IMR-90 (cell line): ENCODE measurements at regions not wholly inside any gene's neighbourhood (a gene's known extent, or its start where the extent isn't known, plus 50 kb on each side); places are given as distances from the start of the nearest gene placed in this dataset.

ENCODE experiments used
- ATAC-seq: fragments of 200-7000 bp; cut with Tn5 transposase; 2 replicates; pipeline ENCODE4 v1.9.1; 2020; ENCODE audit warnings: low read depth, mild to moderate bottlenecking, moderate library complexity
- BruUV-seq: library from RNA; stranded (reverse); fragments of 400-500 nt; replicated peaks from 2 replicates; lab custom pipeline; 2021; lab: Mats Ljungman, UMichigan
- CTCF ChIA-PET: fragments of 300-600 bp; formaldehyde crosslinking; extraction: SDS; loops from one replicate; lab custom pipeline; 2021; ENCODE audit warnings: antibody characterized with exemption; lab: Yijun Ruan, JAX
- POLR2A ChIA-PET: fragments of 300-600 bp; sonication (Branson Sonifier 250); formaldehyde crosslinking; loops from one replicate; lab custom pipeline; 2022; ENCODE audit warnings: antibody characterized with exemption; ENCODE audit not compliant: unreplicated experiment; lab: Charles Lee
- DNase-seq: peaks from one replicate; pipeline ENCODE4 v3.0.0; 2013
- H2AFZ ChIP-seq: replicated peaks from 2 replicates; pipeline ENCODE3; 2013; ENCODE audit warnings: low read length, mild to moderate bottlenecking; ENCODE audit not compliant: poor library complexity
- H2AK5ac ChIP-seq: 2 replicates; pipeline ENCODE4 v1.6.1; 2013; ENCODE audit warnings: low read depth, low read length, inconsistent platforms
- H2AK9ac ChIP-seq: replicated peaks from 2 replicates; pipeline ENCODE3; 2013; ENCODE audit warnings: mild to moderate bottlenecking, low read depth, low read length, moderate library complexity; ENCODE audit not compliant: poor library complexity
- H2BK120ac ChIP-seq: 2 replicates; pipeline ENCODE4 v1.6.1; 2013; ENCODE audit warnings: low read depth, low read length, inconsistent platforms
- H2BK15ac ChIP-seq: 3 replicates; pipeline ENCODE4 v1.6.1; 2013; ENCODE audit warnings: low read depth, low read length, inconsistent platforms
- H2BK20ac ChIP-seq: 2 replicates; pipeline ENCODE4 v1.6.1; 2013; ENCODE audit warnings: low read depth, mild to moderate bottlenecking, inconsistent platforms, low read length, moderate library complexity
- H2BK5ac ChIP-seq: 2 replicates; pipeline ENCODE4 v1.6.1; 2013; ENCODE audit warnings: mild to moderate bottlenecking, low read depth, low read length, inconsistent platforms; ENCODE audit not compliant: poor library complexity, severe bottlenecking
- H3K14ac ChIP-seq: replicated peaks from 2 replicates; pipeline ENCODE4 v1.6.1; 2013; ENCODE audit warnings: low read depth, low read length, inconsistent platforms
- H3K18ac ChIP-seq: 2 replicates; pipeline ENCODE4 v1.6.1; 2013; ENCODE audit warnings: low read depth, low read length, control low read depth
- H3K23ac ChIP-seq: 2 replicates; pipeline ENCODE4 v1.6.1; 2013; ENCODE audit warnings: low read depth, low read length, inconsistent platforms
- H3K27ac ChIP-seq: 2 replicates; pipeline ENCODE4 v1.5.1; 2013; ENCODE audit warnings: mild to moderate bottlenecking, control low read depth, low read length; ENCODE audit not compliant: insufficient read depth
- H3K27me3 ChIP-seq: 2 replicates; pipeline ENCODE4 v1.6.1; 2013; ENCODE audit warnings: low read length; ENCODE audit not compliant: control insufficient read depth, insufficient read depth
- H3K36me3 ChIP-seq: 2 replicates; pipeline ENCODE4 v1.6.1; 2013; ENCODE audit warnings: low read length, mixed read lengths; ENCODE audit not compliant: control insufficient read depth, insufficient read depth
- H3K4ac ChIP-seq: 2 replicates; pipeline ENCODE4 v1.6.1; 2013; ENCODE audit warnings: low read depth, low read length, inconsistent platforms
- H3K4me1 ChIP-seq: 2 replicates; pipeline ENCODE4 v1.6.1; 2013; ENCODE audit warnings: low read length, mixed read lengths; ENCODE audit not compliant: control insufficient read depth, insufficient read depth
- H3K4me2 ChIP-seq: 2 replicates; pipeline ENCODE4 v1.6.1; 2013; ENCODE audit warnings: low read depth, mild to moderate bottlenecking, control low read depth, low read length, moderate library complexity
- H3K4me3 ChIP-seq: 2 replicates; pipeline ENCODE4 v1.5.1; 2013; ENCODE audit warnings: low read depth, mild to moderate bottlenecking, control low read depth, low read length, moderate library complexity; ENCODE audit not compliant: insufficient read depth
- H3K56ac ChIP-seq: 2 replicates; pipeline ENCODE4 v1.6.1; 2013; ENCODE audit warnings: low read length, inconsistent platforms; ENCODE audit not compliant: insufficient read depth; ENCODE audit errors: extremely low read depth
- H3K79me1 ChIP-seq, 2 experiments: 2 replicates each; pipeline ENCODE4 v1.6.1; 2013; ENCODE audit warnings: low read length in 2 of 2, inconsistent platforms in 1 of 2, low read depth in 1 of 2
- H3K9ac ChIP-seq: 2 replicates; pipeline ENCODE4 v1.6.1; 2013; ENCODE audit warnings: low read depth, low read length, control low read depth
- H3K9me1 ChIP-seq: 2 replicates; pipeline ENCODE4 v1.6.1; 2013; ENCODE audit warnings: low read length, inconsistent platforms; ENCODE audit not compliant: insufficient read depth
- H3K9me3 ChIP-seq: 2 replicates; pipeline ENCODE4 v1.6.1; 2013; ENCODE audit warnings: low read length; ENCODE audit not compliant: control insufficient read depth, insufficient read depth
- H4K20me1 ChIP-seq: 2 replicates; pipeline ENCODE4 v1.6.1; 2013; ENCODE audit warnings: low read length, inconsistent platforms; ENCODE audit not compliant: insufficient read depth
- H4K5ac ChIP-seq: 2 replicates; pipeline ENCODE4 v1.6.1; 2013; ENCODE audit warnings: mild to moderate bottlenecking, low read depth, low read length, control low read depth
- H4K8ac ChIP-seq, 2 experiments: 2 replicates each; pipeline ENCODE4 v1.6.1; 2013; ENCODE audit warnings: low read depth in 2 of 2, low read length in 2 of 2, control low read depth in 1 of 2, inconsistent platforms in 1 of 2
- H4K91ac ChIP-seq: 2 replicates; pipeline ENCODE4 v1.6.1; 2013; ENCODE audit warnings: low read depth, low read length, inconsistent platforms; ENCODE audit not compliant: insufficient read depth
- BHLHE40 ChIP-seq: fragments of 150-350 bp; IDR thresholded peaks from 2 replicates; pipeline ENCODE4 v1.6.1; 2016; ENCODE audit warnings: mild to moderate bottlenecking, low read depth, low read length
- CEBPB ChIP-seq: IDR thresholded peaks from 2 replicates; pipeline ENCODE4 v1.6.1; 2012; ENCODE audit warnings: low read depth, low read length, improper control_type of control experiment
- CHD1 ChIP-seq: IDR thresholded peaks from 2 replicates; pipeline ENCODE4 v1.6.1; 2012; ENCODE audit warnings: low read depth, low read length, improper control_type of control experiment
- CTCF ChIP-seq: conservative IDR thresholded peaks from 2 replicates; pipeline ENCODE4 v1.5.1; 2012; ENCODE audit warnings: mild to moderate bottlenecking, low read depth, low read length, improper control_type of control experiment
- ELK1 ChIP-seq: fragments of 150-350 bp; IDR thresholded peaks from 2 replicates; pipeline ENCODE4 v1.6.1; 2016; ENCODE audit warnings: low read depth, mild to moderate bottlenecking, low read length, moderate library complexity, borderline replicate concordance
- FOS ChIP-seq: fragments of 150-350 bp; IDR thresholded peaks from 2 replicates; pipeline ENCODE4 v1.6.1; 2016; ENCODE audit warnings: low read depth, low read length
- MAFK ChIP-seq: IDR thresholded peaks from 2 replicates; pipeline ENCODE4 v1.6.1; 2012; ENCODE audit warnings: low read depth, low read length, improper control_type of control experiment
- MAZ ChIP-seq: IDR thresholded peaks from 2 replicates; pipeline ENCODE4 v1.6.1; 2012; ENCODE audit warnings: low read depth, mild to moderate bottlenecking, low read length, improper control_type of control experiment, moderate library complexity, borderline replicate concordance
- MXI1 ChIP-seq: IDR thresholded peaks from 2 replicates; pipeline ENCODE4 v1.6.1; 2012; ENCODE audit warnings: low read depth, mild to moderate bottlenecking, low read length, moderate library complexity, borderline replicate concordance
- NFE2L2 ChIP-seq: fragments of 150-350 bp; IDR thresholded peaks from 2 replicates; pipeline ENCODE4 v1.6.1; 2016; ENCODE audit warnings: low read depth, mild to moderate bottlenecking, low read length
- POLR2A ChIP-seq: IDR thresholded peaks from 2 replicates; pipeline ENCODE4 v1.6.1; 2012; ENCODE audit warnings: mild to moderate bottlenecking, low read depth, low read length
- RAD21 ChIP-seq: IDR thresholded peaks from 2 replicates; pipeline ENCODE4 v1.6.1; 2012; ENCODE audit warnings: low read length, improper control_type of control experiment
- RCOR1 ChIP-seq: IDR thresholded peaks from 2 replicates; pipeline ENCODE4 v1.6.1; 2012; ENCODE audit warnings: mild to moderate bottlenecking, low read length, improper control_type of control experiment; ENCODE audit not compliant: insufficient replicate concordance
- RFX5 ChIP-seq: IDR thresholded peaks from 2 replicates; pipeline ENCODE4 v1.8.0; 2012; ENCODE audit warnings: low read depth, mild to moderate bottlenecking, low read length, moderate library complexity
- SMC3 ChIP-seq: fragments of 150-350 bp; IDR thresholded peaks from 2 replicates; pipeline ENCODE4 v1.6.1; 2016; ENCODE audit warnings: low read depth, mild to moderate bottlenecking, antibody characterized with exemption, low read length, moderate library complexity
- dilution Hi-C: fragments of 300-500 bp; cut with HindIII; formaldehyde crosslinking; loops from one replicate; pipeline ENCODE4 v1.14.3; 2018; ENCODE audit warnings: low sequenced_read_pairs; ENCODE audit not compliant: unreplicated experiment
- in situ Hi-C: fragments of 300-500 bp; cut with MboI; formaldehyde crosslinking; loops from 3 replicates; pipeline ENCODE4 v1.14.3; 2019; ENCODE audit warnings: low sequenced_read_pairs, inconsistent platforms, mixed read lengths
- intact Hi-C: fragments of 100-400 bp; cut with micrococcal nuclease; formaldehyde crosslinking; loops from 2 replicates; pipeline ENCODE4 v1.10.0; 2022
- TF ChIP-seq, protein P1 (sequence below): fragments of 150-350 bp; IDR thresholded peaks from 2 replicates; pipeline ENCODE4 v1.6.1; 2017; ENCODE audit warnings: mild to moderate bottlenecking, antibody characterized with exemption, low read length, low read depth

DNA sequence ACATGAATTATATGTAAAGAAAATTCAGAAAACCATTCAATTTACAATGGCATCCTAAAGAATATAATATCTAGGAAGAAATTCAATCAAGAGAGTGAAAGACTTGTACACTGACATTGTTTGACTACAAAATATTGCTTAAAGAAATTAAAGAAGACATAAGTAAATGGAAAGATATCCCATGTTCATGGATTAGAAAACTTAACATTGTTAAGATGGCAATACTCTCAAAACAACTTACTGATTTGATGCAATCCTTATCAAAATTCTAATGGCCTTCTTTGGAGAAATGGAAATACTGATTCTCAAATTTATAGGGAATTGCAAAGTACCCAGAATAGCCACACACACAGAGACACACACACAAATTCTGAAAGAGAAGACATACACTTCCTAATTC, 298.3 kb upstream of the EXOC2 start:
- Histone ChIP-seq H2BK15ac (no peak overlapping the region), H3K9ac (no peak overlapping the region), H3K56ac (no peak overlapping the region), H3K9me1 (no peaks in the 10 kb centered on the region), H2AFZ (no peak overlapping the region), H4K5ac (no peak overlapping the region), H3K23ac (no peak overlapping the region), H3K4me1 (no peaks in the 10 kb centered on the region), H3K18ac (no peak overlapping the region), H4K8ac (no peak overlapping the region), H3K4me3 (no peak overlapping the region), H3K36me3 (no peaks in the 10 kb centered on the region), H3K14ac (no peak overlapping the region), H4K91ac (no peak overlapping the region), H3K27ac (no peak overlapping the region), H2BK5ac (no peak overlapping the region), H3K4me2 (no peak overlapping the region), H4K20me1 (no peaks in the 10 kb centered on the region), H2AK9ac (no peak overlapping the region), H3K4ac (no peak overlapping the region), H3K79me1 (no peaks in the 10 kb centered on the region), H3K27me3 (peaks cover 14% of the 10 kb centered on the region), H2AK5ac (no peak overlapping the region), H2BK120ac (no peak overlapping the region), H3K9me3 (no peaks in the 10 kb centered on the region), H2BK20ac (no peak overlapping the region)
- no peak for TF ChIP-seq RFX5
- TF ChIP-seq POLR2A, result no peak
- no peak for TF ChIP-seq BHLHE40
- TF ChIP-seq CHD1, result no peak
- no peak for TF ChIP-seq MAFK
- no peak for TF ChIP-seq SMC3
- no peak for TF ChIP-seq CTCF
- no peak for TF ChIP-seq MAZ
- no peak for TF ChIP-seq ELK1
- no peak for TF ChIP-seq CEBPB
- TF ChIP-seq, protein P1, sequence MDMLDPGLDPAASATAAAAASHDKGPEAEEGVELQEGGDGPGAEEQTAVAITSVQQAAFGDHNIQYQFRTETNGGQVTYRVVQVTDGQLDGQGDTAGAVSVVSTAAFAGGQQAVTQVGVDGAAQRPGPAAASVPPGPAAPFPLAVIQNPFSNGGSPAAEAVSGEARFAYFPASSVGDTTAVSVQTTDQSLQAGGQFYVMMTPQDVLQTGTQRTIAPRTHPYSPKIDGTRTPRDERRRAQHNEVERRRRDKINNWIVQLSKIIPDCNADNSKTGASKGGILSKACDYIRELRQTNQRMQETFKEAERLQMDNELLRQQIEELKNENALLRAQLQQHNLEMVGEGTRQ, result no peak
- no peak for TF ChIP-seq MXI1
- no peak for TF ChIP-seq RAD21
- no peak for TF ChIP-seq FOS
- TF ChIP-seq NFE2L2, result no peak
- TF ChIP-seq RCOR1, result no peak
- DNase-seq (no peak), ATAC-seq (no peak)
- in situ Hi-C loops (no loop called here), dilution Hi-C loops (no loop called here), intact Hi-C loops (no loop called here)
- CTCF ChIA-PET, result no interaction called here
- POLR2A ChIA-PET, result no interaction called here
- no TSS peak for BruUV-seq
